ENCODE measurements at regions not wholly inside any gene's neighbourhood (a gene's known extent, or its start where the extent isn't known, plus 50 kb on each side); places are given as distances from the start of the nearest gene placed in this dataset.

DNA sequence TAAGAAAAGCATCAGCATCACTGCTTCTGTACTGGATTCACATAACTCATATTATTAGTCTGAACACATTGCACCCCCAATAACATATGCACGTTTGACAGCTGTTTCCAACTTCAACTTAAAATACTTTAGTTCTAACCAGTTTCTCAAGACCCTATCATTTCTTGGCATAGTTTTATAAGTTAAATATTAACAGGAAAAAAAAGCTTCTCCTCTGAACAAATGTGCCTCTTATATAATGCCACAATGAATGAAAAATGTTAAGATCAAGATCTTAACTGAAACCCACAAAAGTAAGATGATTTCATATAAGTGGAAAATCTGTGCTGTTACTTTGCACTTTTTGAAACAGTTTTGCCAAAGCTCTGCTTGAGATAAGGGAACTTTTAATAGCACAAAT lies 652.8 kb upstream of the FAM241A start:
- no peak for DNase-seq (ENCODE audit: low read depth in 3 of 3)

DNA sequence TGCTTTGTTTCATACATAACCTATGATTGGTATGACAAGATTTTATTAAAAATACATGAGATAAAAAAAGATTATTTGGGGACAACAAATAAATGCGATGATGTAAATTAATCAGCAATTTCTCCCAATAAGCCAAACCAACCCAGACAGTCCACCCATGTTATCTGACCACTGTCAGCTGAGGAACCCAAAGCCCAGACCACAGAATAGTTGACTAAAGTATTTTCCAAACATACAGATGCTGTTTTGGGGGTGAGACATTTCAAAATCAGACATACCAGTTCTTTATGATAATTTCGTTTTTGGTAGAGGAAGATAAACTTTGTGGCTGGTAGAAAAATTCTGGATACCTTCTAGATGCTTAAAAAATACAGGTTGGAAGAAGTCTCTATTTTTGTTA lies 650.8 kb upstream of the FAM241A start:
- no peak for DNase-seq (ENCODE audit: low read depth in 3 of 3)

DNA sequence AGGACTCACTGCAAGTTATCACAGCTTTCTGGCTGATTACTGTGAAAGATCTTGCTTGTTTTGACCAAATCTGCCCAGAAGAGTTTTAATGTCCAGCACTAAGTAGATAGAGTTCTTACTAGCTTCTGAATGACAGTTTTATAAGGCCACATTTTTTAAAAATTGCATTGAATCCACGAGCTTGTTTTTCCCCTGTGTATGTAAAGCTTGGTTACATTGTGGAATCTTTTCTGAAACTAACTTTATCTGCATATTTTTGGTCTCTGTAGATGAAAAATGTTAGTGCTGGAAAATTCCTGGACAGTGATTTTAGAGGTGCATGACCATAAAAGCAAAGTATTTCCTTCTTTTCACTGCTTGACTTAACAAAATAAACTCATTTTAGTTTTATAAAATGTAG lies 650.3 kb upstream of the FAM241A start:
- DNase-seq (ENCODE audit: low read depth in 3 of 3), result no peak

DNA sequence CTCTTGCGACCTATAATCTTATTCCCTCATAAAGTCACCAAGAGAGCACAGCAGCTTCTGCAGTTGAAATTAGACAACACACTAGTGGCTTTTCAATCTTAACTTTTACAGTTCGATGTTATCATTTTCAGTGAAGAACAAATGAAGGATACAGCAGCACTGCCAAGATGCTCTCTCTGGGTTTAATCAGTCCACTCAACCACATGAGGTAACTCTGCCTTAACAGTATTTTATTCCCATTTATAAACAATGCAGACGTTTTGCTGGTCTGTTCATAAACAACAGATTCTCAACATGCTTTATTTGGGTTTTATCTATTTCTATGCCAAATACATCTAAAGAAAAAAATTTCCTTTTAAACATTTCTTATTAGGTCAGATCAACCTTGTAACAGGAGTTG lies 646.0 kb upstream of the FAM241A start:
- no peak for DNase-seq (ENCODE audit: low read depth in 3 of 3)

DNA sequence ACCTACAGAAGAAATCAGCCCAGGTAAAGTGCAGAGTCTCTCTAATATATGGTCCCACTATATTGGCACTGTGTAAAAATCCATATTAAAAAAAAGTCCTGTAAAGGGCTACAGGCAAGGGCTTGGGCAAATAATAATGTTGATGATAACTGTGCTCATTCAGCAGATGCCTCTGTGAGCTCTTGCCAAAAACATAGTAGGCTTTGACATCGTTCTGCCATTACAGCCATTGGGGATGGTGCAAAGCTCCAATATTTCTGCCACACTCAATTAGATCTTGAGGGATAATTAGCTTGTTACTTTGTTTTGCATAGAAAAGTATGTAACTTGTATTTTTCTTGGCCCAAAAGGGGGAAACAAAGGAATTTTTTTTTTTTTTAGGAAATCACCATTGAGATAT lies 645.5 kb upstream of the FAM241A start:
- DNase-seq (ENCODE audit: low read depth in 3 of 3), result no peak

DNA sequence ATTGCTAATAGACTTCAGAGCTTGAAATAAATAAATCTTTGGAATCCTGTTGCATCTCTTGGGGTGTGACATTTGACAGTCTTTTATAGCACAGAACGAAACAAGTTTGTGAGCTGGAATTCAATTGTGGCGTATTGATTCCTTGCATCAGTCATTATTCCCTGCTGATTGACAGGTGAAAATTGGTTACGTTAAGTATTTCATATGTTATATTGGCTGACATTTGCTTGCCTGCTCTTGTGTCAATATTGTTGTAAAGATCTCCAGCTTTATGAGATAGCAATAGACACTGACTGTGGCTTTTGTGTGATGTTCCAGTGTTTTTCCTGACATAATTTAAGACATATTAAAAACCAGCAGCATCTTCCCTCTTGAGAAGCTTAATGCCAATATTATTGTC lies 644.4 kb upstream of the FAM241A start:
- no peak for DNase-seq (ENCODE audit: low read depth in 3 of 3)

DNA sequence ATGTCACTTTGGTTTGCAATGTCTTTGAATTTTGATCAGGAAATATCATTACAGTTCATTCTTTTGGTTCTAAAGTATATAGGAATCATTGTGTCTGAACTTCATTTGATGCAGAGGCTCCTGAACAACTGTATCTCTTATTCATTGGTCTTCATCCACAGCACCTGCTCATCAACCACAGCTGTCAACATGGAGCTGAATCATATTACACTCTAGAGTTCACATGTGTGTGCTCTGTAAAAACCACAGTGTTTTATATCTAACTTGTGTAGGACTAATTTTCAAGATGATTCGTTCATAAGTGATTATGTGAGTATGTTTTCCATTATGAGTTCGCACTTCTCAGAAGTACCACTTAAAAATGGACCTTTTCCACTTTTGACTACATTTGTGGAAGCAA lies 643.3 kb upstream of the FAM241A start:
- no peak for DNase-seq (ENCODE audit: low read depth in 3 of 3)

DNA sequence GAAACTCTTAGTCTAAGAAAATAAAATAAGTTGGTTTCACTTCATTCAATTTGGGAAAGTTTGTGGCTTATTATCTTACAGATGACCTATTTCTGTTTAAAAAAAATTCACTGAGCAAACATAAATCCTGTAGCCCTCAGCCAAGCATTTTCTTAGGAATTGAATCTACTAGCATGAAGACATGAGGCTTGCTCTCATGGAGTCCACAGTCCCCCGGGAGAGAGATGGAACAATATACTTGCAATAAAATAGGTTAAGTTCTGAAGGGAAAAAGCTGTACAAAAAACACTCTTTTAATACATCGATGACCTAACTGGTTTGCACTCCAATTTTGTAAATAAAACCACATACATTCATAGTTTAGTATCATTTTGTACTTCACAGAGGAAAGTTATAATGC lies 642.6 kb upstream of the FAM241A start:
- DNase-seq (ENCODE audit: low read depth in 3 of 3), result no peak

DNA sequence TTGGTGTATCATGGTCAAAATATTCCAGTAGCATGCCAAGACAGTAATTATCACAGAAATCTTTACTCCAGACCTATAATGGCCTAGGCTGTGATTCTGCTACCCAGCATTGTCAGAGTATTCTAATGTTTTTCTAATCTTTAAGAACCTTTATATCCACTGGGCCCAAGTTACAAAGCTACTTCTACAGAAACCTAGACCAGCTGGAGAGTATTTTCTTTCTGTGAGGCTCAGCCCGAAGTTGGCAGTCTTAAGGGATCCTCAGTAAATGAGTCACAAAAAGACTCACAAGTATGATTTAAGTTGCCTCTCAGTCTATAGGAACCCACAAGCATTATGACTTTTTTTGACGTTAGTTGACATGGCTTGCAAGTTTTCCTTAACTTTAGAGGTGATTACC lies 638.5 kb upstream of the FAM241A start:
- DNase-seq (ENCODE audit: low read depth in 3 of 3), result no peak

DNA sequence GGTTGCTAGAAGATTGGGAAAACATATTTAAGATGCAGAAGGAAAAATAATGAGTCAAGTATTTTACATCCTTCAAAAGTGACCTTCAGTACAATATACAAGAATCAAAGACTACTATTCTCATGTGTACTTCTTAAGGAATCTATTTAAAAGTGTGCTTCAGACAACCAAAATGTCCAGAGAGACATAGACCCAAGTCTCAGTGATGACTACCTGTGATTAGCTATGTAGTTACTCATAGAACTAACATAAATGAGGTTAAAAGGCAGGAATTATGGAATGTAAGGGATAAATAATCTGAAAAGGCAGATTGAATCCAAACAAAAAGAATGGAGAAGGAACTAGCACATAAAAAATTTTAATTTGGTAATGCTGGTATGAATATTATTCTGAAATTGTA lies 634.7 kb upstream of the FAM241A start:
- DNase-seq (ENCODE audit: low read depth in 3 of 3), result no peak

DNA sequence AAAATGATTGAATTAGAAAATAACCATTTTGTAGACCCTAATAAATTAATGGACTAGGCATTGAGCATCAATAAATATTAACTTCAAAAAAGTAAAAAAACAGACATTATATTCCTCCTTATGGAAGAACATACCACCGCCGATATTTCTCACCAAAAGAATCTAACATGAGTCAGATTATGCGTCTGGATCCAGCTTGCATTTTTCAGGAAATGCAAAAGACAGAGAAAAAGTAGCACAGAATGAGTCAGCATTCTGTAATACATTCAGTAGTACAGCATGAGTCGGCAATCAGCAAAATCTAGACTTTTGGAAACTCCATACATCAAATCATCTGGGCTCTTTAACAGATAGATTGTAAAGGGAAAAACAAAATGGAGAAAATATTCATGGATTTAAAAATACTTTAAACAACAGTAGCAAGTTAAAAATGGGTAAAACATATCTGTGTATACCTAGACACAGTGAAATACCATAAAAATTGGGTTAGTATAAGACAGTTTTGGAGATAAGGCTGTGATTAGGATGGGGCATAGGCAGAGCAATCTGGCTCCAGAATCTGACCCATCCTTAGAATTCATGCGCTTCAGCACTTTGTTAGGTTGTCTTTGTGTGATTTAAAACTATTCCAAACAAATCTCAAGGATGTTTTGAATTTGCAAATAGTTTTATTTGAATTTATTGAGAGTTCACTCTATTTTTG lies 633.0 kb upstream of the FAM241A start:
- DNase-seq (ENCODE audit: low read depth in 3 of 3), result no peak

DNA sequence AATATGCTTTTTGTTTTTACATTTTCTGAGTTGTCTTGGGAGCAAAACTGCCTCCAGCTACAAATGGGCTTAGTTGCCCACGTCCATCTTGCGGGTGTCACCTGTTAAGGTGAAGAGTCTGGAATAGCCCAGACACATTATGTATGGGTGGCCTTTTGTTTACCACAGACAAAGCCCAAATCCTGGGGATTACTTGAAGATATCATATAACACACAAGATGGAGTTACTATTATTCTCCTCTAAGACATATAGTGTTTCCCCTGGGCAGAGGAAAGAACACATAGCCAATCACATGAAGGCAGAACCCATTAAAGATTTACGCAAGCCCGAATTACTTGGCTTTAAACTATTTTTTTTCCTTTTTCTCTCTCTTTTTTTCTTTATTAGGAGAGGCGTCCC lies 625.6 kb upstream of the FAM241A start:
- no peak for DNase-seq (ENCODE audit: low read depth in 3 of 3)

DNA sequence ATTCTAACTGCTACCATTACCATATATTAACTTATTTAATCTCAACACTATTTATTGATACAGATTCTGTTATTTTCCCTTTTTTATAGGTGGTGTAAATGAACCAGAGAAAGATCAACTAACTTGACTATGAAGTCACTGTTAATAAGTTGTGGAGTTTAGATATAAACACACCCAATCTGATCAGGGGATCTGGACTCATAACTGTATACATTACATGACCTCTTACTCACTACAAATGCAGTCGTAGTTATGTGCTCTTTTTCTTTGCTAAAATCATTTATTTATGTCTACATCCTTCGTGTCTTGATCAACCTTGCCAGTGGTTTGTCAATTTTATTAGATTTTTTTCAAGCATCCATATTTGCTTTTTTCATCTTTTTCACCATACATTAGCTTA lies 614.8 kb upstream of the FAM241A start:
- DNase-seq (ENCODE audit: low read depth in 3 of 3), result no peak

DNA sequence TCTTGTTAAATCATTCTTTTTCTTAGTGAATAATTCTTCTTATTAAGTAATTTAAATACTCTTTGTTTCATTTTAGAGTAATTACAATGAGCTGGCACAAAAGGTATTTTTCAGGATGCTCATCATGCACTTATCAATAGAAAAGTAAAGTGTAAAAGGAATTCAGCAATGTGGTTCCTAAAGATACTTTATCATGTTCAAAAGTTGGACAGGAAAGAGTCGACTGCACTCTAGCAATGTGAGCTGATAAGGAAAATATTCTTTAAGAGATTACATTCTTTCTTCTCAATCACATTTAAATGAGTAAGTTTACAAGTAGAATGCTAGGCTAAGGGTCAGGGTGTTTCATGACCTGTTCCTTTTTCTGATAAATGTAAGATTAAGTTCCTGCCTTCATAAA lies 609.5 kb upstream of the FAM241A start:
- DNase-seq (ENCODE audit: low read depth in 3 of 3), result no peak

DNA sequence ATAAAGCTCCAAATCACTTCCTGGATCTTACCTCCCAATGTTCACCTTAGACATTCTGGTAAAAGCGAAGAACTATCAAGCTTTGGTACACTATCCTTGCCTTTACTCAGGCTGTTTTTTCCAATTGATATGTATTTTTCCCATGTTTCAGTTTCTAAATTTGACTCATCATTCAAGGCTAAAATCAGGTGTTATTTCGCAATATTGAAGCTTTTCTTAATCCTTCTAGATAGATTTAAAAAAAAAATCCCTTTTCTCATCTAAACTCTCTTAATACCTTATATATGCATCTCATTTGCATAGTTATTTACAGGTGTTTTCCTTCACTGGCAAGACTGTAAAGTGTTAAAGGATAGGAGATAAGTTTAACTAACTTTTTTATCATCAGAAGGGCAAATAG lies 608.1 kb upstream of the FAM241A start:
- DNase-seq (ENCODE audit: low read depth in 3 of 3), result no peak

DNA sequence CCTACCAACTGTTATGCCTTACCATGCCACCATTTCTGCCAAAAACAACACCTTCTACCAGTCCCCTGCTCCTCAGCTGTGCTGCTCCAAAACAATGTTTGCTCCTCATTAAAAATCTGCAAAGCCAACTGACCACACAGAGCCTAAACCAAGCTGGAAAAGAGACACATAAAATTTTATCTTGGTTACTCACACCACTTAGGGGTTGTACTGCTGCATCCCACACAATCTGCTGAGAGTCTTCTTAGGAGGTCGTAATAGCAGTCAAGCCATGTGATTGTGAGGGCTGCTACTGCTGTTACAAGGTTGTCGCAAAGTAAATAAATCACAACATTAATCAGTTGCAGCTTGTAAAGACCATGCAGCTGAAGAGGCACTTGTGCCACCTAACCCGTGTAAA lies 607.4 kb upstream of the FAM241A start:
- DNase-seq (ENCODE audit: low read depth in 3 of 3), result no peak

DNA sequence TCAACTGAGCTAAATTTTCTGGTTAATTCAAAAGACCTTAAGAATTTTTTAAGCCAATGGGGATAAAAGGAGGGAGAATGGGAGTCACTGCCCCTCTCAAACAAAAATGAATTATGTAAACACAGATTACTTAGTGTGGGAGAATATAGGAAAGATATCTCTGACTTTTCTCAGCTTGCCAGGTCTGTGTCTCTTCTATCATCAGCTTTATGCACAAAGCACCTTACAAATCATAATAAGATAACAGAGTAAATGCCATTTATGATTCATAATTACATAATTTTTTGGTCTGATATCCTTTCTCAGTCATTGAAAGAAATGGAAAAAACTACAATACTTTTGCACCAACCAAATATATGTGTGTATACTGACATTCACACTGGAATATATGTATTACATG lies 604.6 kb upstream of the FAM241A start:
- no peak for DNase-seq (ENCODE audit: low read depth in 3 of 3)

DNA sequence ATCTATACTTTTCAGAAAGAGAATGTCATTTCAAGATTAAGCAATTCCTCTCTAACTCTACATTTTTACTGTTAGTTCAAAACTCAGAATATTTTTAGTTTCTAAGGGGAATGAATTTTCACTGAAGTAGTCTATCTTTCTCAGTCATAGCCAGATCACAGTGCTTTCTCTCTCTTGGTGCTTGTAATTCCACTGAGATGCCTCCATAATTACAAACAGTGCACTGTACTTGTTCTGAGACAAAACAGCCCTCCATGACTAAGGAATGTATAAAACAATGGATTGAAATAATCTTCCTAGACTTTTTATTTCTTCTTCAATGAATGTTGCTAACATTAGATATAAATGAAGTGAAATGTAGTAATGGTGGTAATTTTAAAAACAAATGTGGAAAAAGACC lies 603.2 kb upstream of the FAM241A start:
- no peak for DNase-seq (ENCODE audit: low read depth in 3 of 3)

DNA sequence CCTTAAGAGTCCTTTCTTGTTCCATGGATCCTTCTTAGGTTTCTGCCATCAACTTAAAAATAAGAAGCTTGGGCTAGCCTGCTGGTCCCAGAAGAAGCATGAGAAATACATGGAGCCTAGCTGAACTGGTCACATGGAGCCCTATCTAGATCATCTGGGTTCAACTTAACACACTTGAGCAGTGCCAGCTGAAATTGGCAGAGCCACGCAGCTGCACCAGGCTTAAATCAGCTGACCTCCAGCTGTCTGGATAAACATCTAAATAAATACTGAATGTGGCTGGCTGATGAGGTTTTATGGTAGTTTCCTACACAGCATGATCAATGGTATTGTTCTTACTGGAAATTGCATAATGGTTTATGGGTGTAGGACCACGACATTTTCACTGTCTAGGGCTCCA lies 598.4 kb upstream of the FAM241A start:
- DNase-seq (ENCODE audit: low read depth in 3 of 3), result no peak

DNA sequence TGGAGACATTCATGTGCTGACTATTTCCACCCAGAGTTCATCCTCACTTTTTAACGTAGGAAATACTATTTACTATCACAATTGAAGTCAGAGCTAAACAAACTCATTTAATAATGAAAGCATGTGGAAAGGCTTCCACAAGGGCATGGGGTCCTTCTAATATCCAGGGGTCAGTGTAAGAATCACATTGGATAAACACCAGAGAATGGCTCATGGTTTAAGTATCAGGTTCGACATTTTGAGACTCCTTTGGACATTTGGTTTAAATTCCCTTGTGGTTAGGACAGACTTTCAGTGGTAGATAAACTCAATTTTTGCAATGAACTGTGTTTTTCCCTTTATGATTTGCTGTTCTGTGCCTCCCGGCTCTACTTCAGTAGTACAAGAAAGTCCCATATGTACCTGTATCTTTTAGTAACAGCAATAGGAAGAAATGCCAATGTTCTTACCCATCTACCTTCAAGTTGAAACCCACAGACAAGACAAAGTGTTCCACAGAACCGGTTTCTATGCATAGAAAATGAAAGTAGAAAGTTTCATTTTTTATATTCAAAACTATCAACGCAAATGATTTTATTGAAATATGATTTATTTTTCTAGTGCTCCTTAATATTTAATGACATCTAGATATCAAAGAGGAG lies 589.0 kb upstream of the FAM241A start:
- DNase-seq (ENCODE audit: low read depth in 3 of 3), result no peak

DNA sequence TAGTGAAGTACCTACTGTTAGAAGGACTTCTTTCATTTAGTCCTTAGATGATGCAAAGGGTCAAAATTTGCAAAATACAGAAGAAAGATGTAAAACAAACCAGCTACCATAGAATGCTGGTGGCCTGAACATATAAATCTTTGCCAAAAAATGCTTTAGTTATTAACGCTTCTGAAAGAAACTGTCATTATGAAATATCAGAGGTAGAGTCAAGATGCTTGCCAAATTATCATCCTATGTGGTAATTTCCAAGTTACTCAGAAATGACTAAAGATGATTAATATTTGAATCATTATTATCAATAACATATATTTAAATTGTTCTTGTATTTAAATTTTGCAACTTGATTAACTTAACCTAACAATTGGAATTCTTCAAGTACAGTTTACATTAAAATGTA lies 588.4 kb upstream of the FAM241A start:
- no peak for DNase-seq (ENCODE audit: low read depth in 3 of 3)

DNA sequence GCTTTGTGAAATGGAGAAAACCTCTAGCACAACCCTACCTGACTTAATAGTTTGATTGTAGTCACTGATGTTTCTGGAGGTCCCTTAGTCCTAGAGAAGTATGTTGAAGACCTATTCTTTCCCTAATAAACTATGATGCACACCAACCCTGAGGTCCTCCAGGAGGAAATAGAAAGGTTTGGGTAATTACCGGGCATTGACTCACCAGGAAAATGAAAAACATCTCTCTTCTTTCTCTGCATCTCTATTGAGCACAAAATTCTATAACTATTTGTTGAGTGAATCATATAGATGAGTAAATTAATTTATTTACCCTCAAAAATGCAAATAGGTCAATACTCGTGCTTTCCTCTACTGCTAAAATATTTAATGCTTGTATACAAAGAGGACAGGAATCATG lies 582.4 kb upstream of the FAM241A start:
- no peak for DNase-seq (ENCODE audit: low read depth in 3 of 3)

DNA sequence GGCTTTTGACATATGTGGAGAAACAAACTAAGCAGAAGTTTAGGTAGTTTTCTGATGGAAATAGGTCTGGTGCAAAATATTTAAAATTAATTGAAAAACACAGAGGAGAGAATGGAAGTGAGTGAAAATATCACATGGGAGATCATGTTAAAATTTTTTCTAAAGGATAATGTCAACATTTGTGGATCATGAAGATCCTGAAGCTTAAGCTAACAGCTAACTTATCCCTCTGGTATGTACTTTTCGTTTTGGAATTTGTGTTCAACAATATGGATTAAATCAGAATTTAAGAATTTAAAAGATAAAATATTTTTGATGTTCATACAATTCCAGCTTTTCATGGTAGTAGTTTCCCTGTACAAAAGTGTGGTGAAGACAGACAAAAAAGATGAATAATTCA lies 572.8 kb upstream of the FAM241A start:
- DNase-seq (ENCODE audit: low read depth in 3 of 3), result no peak

DNA sequence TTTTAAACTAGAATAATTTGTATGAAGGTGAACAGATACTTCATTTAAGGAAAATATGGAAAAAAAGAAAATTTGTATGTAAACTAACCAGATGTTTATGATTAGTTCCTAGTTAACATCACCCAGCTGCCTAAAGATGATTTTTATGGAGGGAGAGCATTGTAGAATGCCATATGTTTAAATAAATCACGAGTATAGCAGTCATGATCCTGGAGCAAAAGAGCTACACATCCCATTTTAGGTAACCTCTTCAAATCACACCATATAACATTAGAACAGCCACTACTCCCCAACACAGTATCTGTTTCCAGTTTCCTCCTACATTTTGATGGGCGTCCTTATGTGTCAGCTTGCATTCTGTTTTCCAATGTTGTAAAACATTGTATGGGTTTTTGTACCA lies 571.9 kb upstream of the FAM241A start:
- DNase-seq (ENCODE audit: low read depth in 3 of 3), result no peak

Data from stimulated activated CD4-positive, alpha-beta T cell treated with anti-CD3 and anti-CD28 coated beads, TNF-alpha, amount 100 ng/mL, for 48 hours (primary cell).